H1 (cell line): ENCODE measurements at regions not wholly inside any gene's neighbourhood (a gene's known extent, or its start where the extent isn't known, plus 50 kb on each side); places are given as distances from the start of the nearest gene placed in this dataset.

Experiments used
- CTCF ChIA-PET: fragments of 300-600 bp; sonication (Branson Sonifier 250); formaldehyde crosslinking; loops from one replicate; lab custom pipeline; 2021; ENCODE audit not compliant: partially characterized antibody; lab: Charles Lee
- POLR2A ChIA-PET: fragments of 300-600 bp; sonication (Branson Sonifier 250); formaldehyde crosslinking; loops from one replicate; lab custom pipeline; 2021; ENCODE audit warnings: inconsistent platforms; ENCODE audit not compliant: partially characterized antibody; lab: Charles Lee
- DNase-seq, 2 experiments: peaks; one replicate each; pipeline versions ENCODE4 v3.0.0 to v3.0.0-alpha.2; 2010 to 2022; ENCODE audit warnings: low spot score in 2 of 2, low read depth in 1 of 2, mixed read lengths in 1 of 2
- FAIRE-seq: peaks from 2 replicates; lab custom pipeline; 2011; peaks lifted over from hg19 to GRCh38; lab: Jason Lieb, UNC
- H2AFZ ChIP-seq: 2 replicates; pipeline ENCODE4 v1.8.1; 2012; ENCODE audit warnings: low read length, inconsistent platforms
- H2AK5ac ChIP-seq: 2 replicates; pipeline ENCODE4 v1.6.1; 2013; ENCODE audit warnings: low read depth, low read length
- H2BK120ac ChIP-seq: replicated peaks from 2 replicates; pipeline ENCODE3; 2013; ENCODE audit warnings: low read depth, low read length, inconsistent platforms
- H2BK12ac ChIP-seq: 2 replicates; pipeline ENCODE4 v1.6.1; 2013; ENCODE audit warnings: low read depth, low read length
- H2BK15ac ChIP-seq: 2 replicates; pipeline ENCODE4 v1.6.1; 2013; ENCODE audit warnings: low read length
- H2BK20ac ChIP-seq: 2 replicates; pipeline ENCODE4 v1.6.1; 2013; ENCODE audit warnings: low read length
- H2BK5ac ChIP-seq: 2 replicates; pipeline ENCODE4 v1.6.1; 2013; ENCODE audit warnings: low read depth, low read length
- H3K14ac ChIP-seq: 2 replicates; pipeline ENCODE4 v1.6.1; 2013; ENCODE audit warnings: inconsistent platforms; ENCODE audit not compliant: insufficient read length
- H3K18ac ChIP-seq: 2 replicates; pipeline ENCODE4 v1.6.1; 2013; ENCODE audit warnings: low read length; ENCODE audit errors: extremely low read depth
- H3K23ac ChIP-seq: 2 replicates; pipeline ENCODE4 v1.6.1; 2013; ENCODE audit warnings: inconsistent platforms; ENCODE audit not compliant: insufficient read length
- H3K23me2 ChIP-seq: 2 replicates; pipeline ENCODE4 v1.6.1; 2013; ENCODE audit warnings: low read depth, low read length
- H3K27ac ChIP-seq: 2 replicates; pipeline ENCODE4 v1.6.1; 2011; ENCODE audit warnings: low read depth, low read length, inconsistent platforms
- H3K27me3 ChIP-seq, 4 experiments: replicated peaks in 1 of 4; 1 replicate in 1 of 4; 2 replicates in 3 of 4; pipeline versions ENCODE4 v1.6.1 to v1.8.1; 2011 to 2013; ENCODE audit warnings: low read length in 3 of 4, mild to moderate bottlenecking in 3 of 4, inconsistent platforms in 2 of 4, mixed read lengths in 2 of 4, moderate library complexity in 1 of 4; ENCODE audit not compliant: control insufficient read depth in 3 of 4, insufficient read depth in 3 of 4; ENCODE audit errors: extremely low read depth in 1 of 4
- H3K36me3 ChIP-seq, 4 experiments: 2 replicates each; pipeline versions ENCODE4 v1.6.1 to v1.8.1; 2011 to 2013; ENCODE audit warnings: mild to moderate bottlenecking in 4 of 4, low read length in 3 of 4, moderate library complexity in 2 of 4, control low read depth in 1 of 4, inconsistent platforms in 1 of 4; ENCODE audit not compliant: insufficient read depth in 4 of 4, control insufficient read depth in 2 of 4
- H3K4ac ChIP-seq: replicated peaks from 2 replicates; pipeline ENCODE3; 2013; ENCODE audit warnings: low read length, low read depth, mixed read lengths, inconsistent platforms; ENCODE audit not compliant: insufficient read length
- H3K4me1 ChIP-seq, 4 experiments: replicated peaks in 1 of 4; 1 replicate in 1 of 4; 2 replicates in 3 of 4; pipeline versions ENCODE4 v1.6.1 to v1.8.1; 2011 to 2013; ENCODE audit warnings: low read length in 3 of 4, inconsistent platforms in 2 of 4, mixed read lengths in 1 of 4; ENCODE audit not compliant: insufficient read depth in 4 of 4, control insufficient read depth in 3 of 4
- H3K4me2 ChIP-seq, 2 experiments: 2 replicates each; pipeline versions ENCODE4 v1.6.1 to v1.8.1; 2011 to 2013; ENCODE audit warnings: low read depth in 2 of 2, low read length in 2 of 2, control low read depth in 1 of 2, inconsistent platforms in 1 of 2, mild to moderate bottlenecking in 1 of 2; ENCODE audit not compliant: insufficient read depth in 1 of 2
- H3K4me3 ChIP-seq, 4 experiments: fragments of 200-600, 300-600 bp in 1 of 4; sonication (generic), shearing (Covaris generic), sonication (Bioruptor Twin) in 1 of 4; 2 replicates each; pipeline versions ENCODE4 v1.5.1 to v1.8.1; 2011 to 2016; ENCODE audit warnings: low read length in 4 of 4, low read depth in 3 of 4, control low read depth in 2 of 4, inconsistent platforms in 2 of 4, mild to moderate bottlenecking in 2 of 4, mixed read lengths in 1 of 4, moderate library complexity in 1 of 4; ENCODE audit not compliant: insufficient read depth in 2 of 4; ENCODE audit errors: extremely low read depth in 1 of 4
- H3K56ac ChIP-seq: replicated peaks from 2 replicates; pipeline ENCODE3; 2013; ENCODE audit warnings: low read depth, mild to moderate bottlenecking, mixed read lengths, low read length, inconsistent platforms; ENCODE audit not compliant: insufficient read length
- H3K79me1 ChIP-seq: 2 replicates; pipeline ENCODE4 v1.6.1; 2013; ENCODE audit warnings: low read depth, low read length, control low read depth
- H3K79me2 ChIP-seq, 2 experiments: 2 replicates each; pipeline versions ENCODE4 v1.6.1 to v1.8.1; 2012 to 2013; ENCODE audit warnings: low read length in 2 of 2, mild to moderate bottlenecking in 2 of 2, inconsistent platforms in 1 of 2; ENCODE audit not compliant: insufficient read depth in 2 of 2, control insufficient read depth in 1 of 2
- H3K9ac ChIP-seq, 4 experiments: replicated peaks in 1 of 4; 1 replicate in 1 of 4; 2 replicates in 3 of 4; pipeline versions ENCODE4 v1.6.1 to v1.8.1; 2011 to 2013; ENCODE audit warnings: low read depth in 3 of 4, low read length in 3 of 4, control low read depth in 2 of 4, mild to moderate bottlenecking in 2 of 4, moderate library complexity in 2 of 4, inconsistent platforms in 1 of 4; ENCODE audit errors: extremely low read depth in 1 of 4
- H3K9me3 ChIP-seq, 2 experiments: 2 replicates each; pipeline versions ENCODE4 v1.6.1 to v1.8.1; 2012 to 2013; ENCODE audit warnings: mild to moderate bottlenecking in 2 of 2, moderate library complexity in 2 of 2, control low read depth in 1 of 2, inconsistent platforms in 1 of 2, low read depth in 1 of 2, low read length in 1 of 2, mixed read lengths in 1 of 2; ENCODE audit not compliant: insufficient read depth in 2 of 2
- H4K20me1 ChIP-seq, 2 experiments: replicated peaks in 1 of 2; 2 replicates each; pipeline versions ENCODE3 to v1.8.1; 2011 to 2013; ENCODE audit warnings: inconsistent platforms in 2 of 2, low read length in 2 of 2, mild to moderate bottlenecking in 1 of 2; ENCODE audit not compliant: insufficient read depth in 2 of 2, control insufficient read depth in 1 of 2
- H4K5ac ChIP-seq: 2 replicates; pipeline ENCODE4 v1.6.1; 2013; ENCODE audit warnings: low read length, low read depth, mixed read lengths, inconsistent platforms; ENCODE audit not compliant: insufficient read length
- H4K8ac ChIP-seq: 2 replicates; pipeline ENCODE4 v1.8.0; 2013; ENCODE audit warnings: mild to moderate bottlenecking, moderate library complexity, low read length, inconsistent platforms; ENCODE audit not compliant: insufficient read depth; ENCODE audit errors: extremely low read depth
- H4K91ac ChIP-seq: replicated peaks from 2 replicates; pipeline ENCODE3; 2013; ENCODE audit warnings: low read length, mixed read lengths, inconsistent platforms; ENCODE audit not compliant: insufficient read length
- CBX5 ChIP-seq: fragments of 300-800, 300-1000 bp; sonication (generic); IDR thresholded peaks from 2 replicates; pipeline ENCODE4 v1.7.1; 2016; ENCODE audit warnings: antibody characterized with exemption, low read length, low read depth
- CREB1 ChIP-seq: IDR thresholded peaks from 2 replicates; pipeline ENCODE4 v1.6.1; 2012; ENCODE audit warnings: inconsistent platforms
- EZH2 ChIP-seq: fragments of 200-600 bp; sonication (generic); IDR thresholded peaks from 2 replicates; pipeline ENCODE4 v1.7.1; 2012; ENCODE audit warnings: low read depth, mild to moderate bottlenecking, moderate library complexity, low read length, inconsistent platforms; ENCODE audit not compliant: severe bottlenecking
- JUND ChIP-seq: IDR thresholded peaks from 2 replicates; pipeline ENCODE4 v1.6.1; 2011; ENCODE audit warnings: mild to moderate bottlenecking, improper control_type of control experiment, low read length
- NRF1 ChIP-seq: IDR thresholded peaks from 2 replicates; pipeline ENCODE4 v1.6.1; 2011; ENCODE audit warnings: mild to moderate bottlenecking, low read depth, low read length, improper control_type of control experiment
- RAD21 ChIP-seq, 2 experiments: IDR thresholded peaks in 1 of 2; conservative IDR thresholded peaks in 1 of 2; 2 replicates each; pipeline ENCODE4 v1.6.1; 2011; ENCODE audit warnings: low read depth in 2 of 2, low read length in 2 of 2, improper control_type of control experiment in 1 of 2, inconsistent platforms in 1 of 2, mild to moderate bottlenecking in 1 of 2, moderate library complexity in 1 of 2
- SRF ChIP-seq: IDR thresholded peaks from 2 replicates; pipeline ENCODE4 v1.6.1; 2011; ENCODE audit warnings: mild to moderate bottlenecking, low read depth, low read length, moderate library complexity
- WGBS, 2 experiments: shearing (Covaris generic) in 1 of 2; methylation state at CpG; one replicate each; pipeline versions ENCODE4 v1.1.6 to v1.1.7; 2013 to 2015; ENCODE audit warnings: low lambda C conversion rate in 2 of 2, mixed read lengths in 2 of 2, inconsistent platforms in 1 of 2, low coverage in 1 of 2, missing lambda C conversion rate in 1 of 2; ENCODE audit not compliant: insufficient replicate concordance in 2 of 2, insufficient coverage in 1 of 2, insufficient read length in 1 of 2; ENCODE audit errors: extremely low coverage in 1 of 2, missing lambda C conversion rate in 1 of 2; 5-methylcytosine and 5-hydroxymethylcytosine counted together

- no peaks in the 10 kb centered on the region for H3K36me3 ChIP-seq
- no peaks in the 10 kb centered on the region for H3K23me2 ChIP-seq
- no peaks in the 10 kb centered on the region for H4K20me1 ChIP-seq
- WGBS, 2 experiments = 87% methylated on average over 13 of the region's 13 CpGs; no CpG with 5 or more reads in 1 of the 2 experiments
- FAIRE-seq = no peak
- no peaks in the 10 kb centered on the region for H3K9me3 ChIP-seq
- H2BK12ac ChIP-seq = no peak overlapping the region
- H3K4me1 ChIP-seq = peaks cover 0 to 8% (median 5%) of the 10 kb centered on the region in 4 experiments; a peak in 6 of 7 replicates
- H2BK5ac ChIP-seq = no peak overlapping the region
- no peak overlapping the region for H4K91ac ChIP-seq
- H3K14ac ChIP-seq = no peak overlapping the region
- CTCF ChIA-PET = interaction anchor here (0.7 to 1.3 kb wide), 4 partner anchors 14 to 833 kb away, joined by 3 read pairs; no protein-coding TSS in a partner anchor
- H2AFZ ChIP-seq = no peak overlapping the region
- no peak overlapping the region for H3K4ac ChIP-seq
- H2BK15ac ChIP-seq = no peak overlapping the region
- H3K4me3 ChIP-seq = no peak overlapping the region
- no peak for DNase-seq
- H3K27me3 ChIP-seq = peaks cover 0 to 3% (median 0%) of the 10 kb centered on the region in 4 experiments; a peak in 1 of 7 replicates
- no peak overlapping the region for H4K5ac ChIP-seq
- no peaks in the 10 kb centered on the region for H3K79me2 ChIP-seq
- H2AK5ac ChIP-seq = no peak overlapping the region
- no peak overlapping the region for H2BK20ac ChIP-seq
- H3K9ac ChIP-seq = no peak overlapping the region
- no peak overlapping the region for H3K56ac ChIP-seq
- H4K8ac ChIP-seq = no peak overlapping the region
- H2BK120ac ChIP-seq = no peak overlapping the region
- H3K18ac ChIP-seq = no peak overlapping the region
- no peak overlapping the region for H3K4me2 ChIP-seq
- no peak overlapping the region for H3K23ac ChIP-seq
- POLR2A ChIA-PET = no interaction called here
- H3K79me1 ChIP-seq = no peaks in the 10 kb centered on the region
- no peak overlapping the region for H3K27ac ChIP-seq
- no peak for TF ChIP-seq SRF
- TF ChIP-seq NRF1 = no peak
- TF ChIP-seq CBX5 = no peak
- no peak for TF ChIP-seq CREB1
- TF ChIP-seq JUND = no peak
- TF ChIP-seq RAD21 (IDR thresholded peaks at IDR 0.05 in 1 of 2, conservative IDR thresholded peaks at IDR 0.05 in 1 of 2; ENCODE audit: low read depth in 2 of 2, low read length in 2 of 2) = no peak
- TF ChIP-seq EZH2 = no peak
Observed at GRCh38 chr11:115607621-115608221, 103.5 kb upstream of the CADM1 start.
